GM12875 (cell line): ENCODE measurements at regions not wholly inside any gene's neighbourhood (a gene's known extent, or its start where the extent isn't known, plus 50 kb on each side); places are given as distances from the start of the nearest gene placed in this dataset.

Experiments
- H3K4me3 ChIP-seq: one replicate; pipeline ENCODE4 v1.5.1; 2011; ENCODE audit warnings: low read depth, low read length, control low read depth
- CTCF ChIP-seq: IDR thresholded peaks from 2 replicates; pipeline ENCODE4 v1.5.1; 2011; ENCODE audit warnings: low read depth, mild to moderate bottlenecking, control low read depth, inconsistent platforms, low read length, moderate library complexity, borderline replicate concordance; ENCODE audit not compliant: insufficient read depth

DNA sequence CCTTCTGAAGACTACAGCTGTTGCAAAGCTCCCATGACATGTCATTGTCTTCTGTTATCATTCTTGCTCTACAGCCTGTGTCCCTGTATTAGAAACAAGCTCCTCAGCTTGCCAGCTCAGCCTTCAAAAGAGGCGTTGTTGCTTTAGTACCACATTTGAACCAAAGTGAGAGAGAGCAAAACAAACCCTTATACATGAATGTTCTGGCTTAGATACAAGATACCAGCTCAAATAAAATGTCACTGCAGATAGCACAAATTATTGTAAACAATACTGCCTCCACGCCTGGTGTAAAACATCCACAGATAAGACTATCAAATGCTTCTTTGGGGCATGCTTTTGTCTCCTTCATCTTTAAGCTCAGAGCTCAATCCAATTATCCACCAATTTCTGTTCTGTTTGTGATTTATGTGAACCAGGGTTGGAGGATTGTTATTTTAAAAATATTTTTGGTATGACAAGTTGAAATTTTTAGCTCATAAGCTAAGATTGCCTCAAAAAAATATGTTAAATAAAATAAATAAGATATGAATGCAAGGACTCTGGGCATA, 403.6 kb upstream of the CDIN1 start:
- TF ChIP-seq CTCF, result no peak
- no peak overlapping the region for H3K4me3 ChIP-seq

DNA sequence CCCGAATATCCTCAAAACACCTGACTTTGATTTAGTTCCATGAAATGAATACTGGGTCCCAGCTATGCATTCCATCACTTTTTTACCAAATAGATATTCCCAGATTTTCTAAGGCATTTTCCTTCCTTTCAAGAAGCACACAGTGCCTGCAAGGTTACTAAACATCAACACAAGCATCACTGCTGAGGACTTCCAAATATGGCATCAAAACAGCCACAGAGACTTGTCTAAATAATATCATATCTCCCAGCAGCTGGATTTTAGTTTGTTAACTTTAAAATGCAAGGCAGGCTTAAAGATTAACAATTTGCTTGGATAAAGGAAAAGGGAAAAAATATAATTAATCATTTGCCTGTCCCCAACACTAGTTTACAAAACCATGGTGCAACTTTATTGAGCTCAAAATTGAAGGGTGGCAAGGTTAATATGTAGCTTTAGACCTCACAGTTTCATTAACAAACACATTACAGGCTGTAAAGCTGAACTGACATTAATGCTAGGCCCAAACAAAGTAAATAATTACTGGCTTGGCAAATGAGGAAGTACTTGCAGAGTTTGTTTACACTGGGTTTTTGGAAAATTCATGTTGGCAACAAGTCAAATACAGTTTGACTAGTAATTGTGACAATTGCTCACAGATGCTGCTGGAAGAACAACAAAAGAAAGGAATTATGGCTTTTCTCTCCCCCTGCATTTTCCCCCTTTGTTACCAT, 401.7 kb upstream of the CDIN1 start:
- no peak overlapping the region for H3K4me3 ChIP-seq
- no peak for TF ChIP-seq CTCF

DNA sequence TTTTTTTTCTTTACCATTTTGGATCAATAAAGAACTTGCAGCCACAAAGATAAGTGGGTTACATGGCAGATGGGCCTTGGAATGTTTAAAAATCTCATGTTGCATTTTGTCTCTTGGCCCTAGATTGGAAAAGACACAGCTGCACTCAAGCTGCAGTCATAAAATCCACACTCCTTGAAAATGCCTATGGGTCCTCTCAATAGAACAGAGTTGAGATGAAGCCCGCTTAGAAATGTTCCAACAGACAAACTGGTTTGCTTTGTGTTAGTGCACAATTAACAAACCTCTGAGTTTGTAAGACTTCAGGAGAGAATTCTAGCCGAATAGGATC, 401.2 kb upstream of the CDIN1 start:
- H3K4me3 ChIP-seq, result no peak overlapping the region
- no peak for TF ChIP-seq CTCF

DNA sequence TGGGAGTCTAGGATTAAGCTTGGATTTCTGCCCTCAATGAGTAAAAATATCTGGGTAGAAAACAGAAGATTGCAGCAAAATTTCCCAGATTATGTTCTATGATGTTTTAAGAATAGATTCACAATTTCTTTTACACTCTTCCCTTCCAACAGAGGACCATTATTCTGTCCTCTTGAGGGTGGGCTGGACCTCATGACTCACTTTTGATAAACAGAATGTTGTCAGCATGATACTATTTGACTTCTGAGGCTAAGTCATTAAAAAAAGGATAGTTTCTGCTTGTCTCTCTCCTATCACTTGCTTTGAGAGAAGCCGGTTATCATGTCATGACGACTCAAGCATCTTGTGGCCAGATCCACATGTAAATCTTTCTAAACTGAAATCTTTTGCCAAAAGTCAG, 396.2 kb upstream of the CDIN1 start:
- H3K4me3 ChIP-seq, result no peak overlapping the region
- no peak for TF ChIP-seq CTCF

DNA sequence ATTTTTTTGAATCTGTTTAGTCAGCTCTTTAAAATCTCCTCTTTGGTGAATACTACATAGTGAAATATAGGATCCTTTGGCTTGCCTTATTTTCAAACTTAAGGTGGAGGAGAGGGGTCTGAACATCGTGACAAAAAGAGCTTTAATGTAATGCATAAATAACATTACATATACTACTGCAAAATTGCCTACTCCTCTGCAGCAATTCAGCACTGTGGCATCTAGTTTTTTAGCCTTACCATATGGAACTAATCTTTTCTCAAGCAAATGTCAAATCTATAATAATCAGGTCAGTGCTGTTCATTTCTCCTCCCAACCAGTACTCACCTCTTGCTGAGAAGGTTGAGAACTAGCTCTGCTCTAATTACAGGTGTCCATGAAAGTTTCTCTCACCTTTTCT, 394.0 kb upstream of the CDIN1 start:
- TF ChIP-seq CTCF, result no peak
- H3K4me3 ChIP-seq, result no peak overlapping the region

GRCh38 chr15:36185845-36186244, 393.6 kb upstream of the CDIN1 start:
- H3K4me3 ChIP-seq, result no peak overlapping the region
- no peak for TF ChIP-seq CTCF

DNA sequence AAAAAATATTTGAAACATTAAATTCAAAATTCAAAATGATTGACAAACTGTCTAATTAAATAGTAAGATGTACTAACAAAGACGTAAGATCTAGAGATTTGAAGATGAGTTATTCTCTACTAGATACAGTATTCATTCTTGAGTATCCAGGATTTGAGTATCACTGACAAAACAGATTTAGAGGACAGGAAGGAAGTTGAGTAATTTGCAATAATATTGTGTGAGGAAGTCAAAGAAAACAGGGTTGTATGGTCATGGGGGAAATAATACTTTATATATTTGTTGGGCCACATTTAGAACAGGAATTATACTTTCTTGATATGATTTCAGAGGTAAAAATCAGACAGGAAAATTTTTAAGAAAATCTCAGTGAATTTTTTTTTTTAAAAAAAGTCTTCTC, 393.1 kb upstream of the CDIN1 start:
- H3K4me3 ChIP-seq, result no peak overlapping the region
- no peak for TF ChIP-seq CTCF
